Activated CD8-positive, alpha-beta memory T cell treated with anti-CD3 and anti-CD28 coated beads, Interleukin-2, amount 10 ng/mL, durations not matched to agents 7 days and 5 days (primary cell): ENCODE measurements at regions not wholly inside any gene's neighbourhood (a gene's known extent, or its start where the extent isn't known, plus 50 kb on each side); places are given as distances from the start of the nearest gene placed in this dataset.
"Not testable (repeated sequence)": the region's sequence is repeated elsewhere in the genome, so short reads cannot be mapped to it uniquely, and the experiment has no call there.

Experiments used
- ATAC-seq: fragments of 150-1000 bp; cut with Tn5 transposase; one replicate; pipeline ENCODE4 v1.10.0; 2021; ENCODE audit warnings: moderate library complexity
- CTCF ChIA-PET: fragments of 350-600 bp; sonication (Branson Sonifier 250); formaldehyde crosslinking; loops from one replicate; lab custom pipeline; 2021; ENCODE audit warnings: antibody characterized with exemption; lab: Charles Lee
- DNase-seq: peaks from one replicate; pipeline ENCODE4 v3.0.0-alpha.2; 2020
- H3K27ac Mint-ChIP-seq: one replicate; pipeline ENCODE4 v1.8.0; 2021; ENCODE audit warnings: mild to moderate bottlenecking, mixed read lengths
- H3K27me3 Mint-ChIP-seq: one replicate; pipeline ENCODE4 v1.8.0; 2021; ENCODE audit warnings: mixed read lengths
- H3K36me3 Mint-ChIP-seq: one replicate; pipeline ENCODE4 v1.8.0; 2021; ENCODE audit warnings: mild to moderate bottlenecking, mixed read lengths
- H3K4me1 Mint-ChIP-seq: one replicate; pipeline ENCODE4 v1.8.0; 2021; ENCODE audit warnings: mixed read lengths
- H3K4me3 Mint-ChIP-seq: one replicate; pipeline ENCODE4 v1.8.0; 2021; ENCODE audit warnings: mild to moderate bottlenecking, moderate library complexity, mixed read lengths
- H3K9me3 Mint-ChIP-seq: one replicate; pipeline ENCODE4 v1.8.0; 2022; ENCODE audit warnings: low read depth, mixed read lengths

DNA sequence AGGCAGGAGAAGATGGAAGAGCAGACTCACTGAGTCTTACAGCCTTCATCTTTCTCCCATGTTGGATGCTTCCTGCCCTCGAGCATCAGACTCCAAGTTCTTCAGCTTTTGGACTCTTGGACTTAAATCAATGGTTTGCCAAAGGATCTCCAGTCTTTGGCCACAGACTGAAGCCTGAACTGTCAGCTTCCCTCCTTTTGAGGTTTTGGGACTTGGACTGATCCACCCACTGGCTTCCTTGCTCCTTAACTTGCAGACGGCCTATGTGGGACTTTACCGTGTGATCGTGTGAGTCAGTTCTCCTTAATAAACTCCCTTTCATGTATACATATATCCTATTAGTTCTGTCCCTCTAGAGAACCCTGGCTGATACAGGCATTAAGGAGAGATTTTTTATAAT is 62.4 kb upstream of the TNIK start:
- ATAC-seq (no peak), DNase-seq (no peak)
- Mint-ChIP-seq H3K4me3 (no peak overlapping the region), H3K27me3 (peaks cover 1% of the 10 kb centered on the region), H3K4me1 (peaks cover 5% of the 10 kb centered on the region), H3K9me3 (no peaks in the 10 kb centered on the region), H3K36me3 (no peaks in the 10 kb centered on the region), H3K27ac (no peak overlapping the region)
- CTCF ChIA-PET = no interaction called here

GRCh38 chr3:171519423-171519822 is 59.2 kb upstream of the TNIK start:
- H3K4me3 Mint-ChIP-seq, H3K27ac Mint-ChIP-seq, H3K4me1 Mint-ChIP-seq, H3K9me3 Mint-ChIP-seq, DNase-seq, H3K36me3 Mint-ChIP-seq, ATAC-seq: not testable (repeated sequence)
- CTCF ChIA-PET = interaction anchor here (1.1 kb wide), 1 partner anchor 43 kb away, joined by 3 read pairs; no protein-coding TSS in a partner anchor
- peaks cover 12% of the 10 kb centered on the region for H3K27me3 Mint-ChIP-seq

DNA sequence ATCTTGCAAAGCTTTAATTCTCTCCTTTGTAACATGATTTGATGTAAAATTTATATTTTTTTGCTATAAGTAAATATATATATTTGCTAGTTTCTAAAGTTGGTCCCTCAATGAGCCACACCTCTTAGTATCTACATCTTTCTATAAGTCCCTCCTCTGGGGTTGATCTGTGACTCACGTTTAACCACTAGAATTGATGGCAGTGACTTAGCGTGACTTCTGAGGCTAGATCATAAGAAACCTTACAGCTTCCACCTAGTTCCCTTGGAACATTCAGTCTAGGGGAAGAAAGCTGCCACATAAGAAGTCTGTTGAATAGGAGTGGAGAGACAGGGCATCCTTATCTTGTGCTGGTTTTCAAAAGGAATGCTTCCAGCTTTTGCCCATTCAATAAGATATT is 56.6 kb upstream of the TNIK start:
- CTCF ChIA-PET = no interaction called here
- Mint-ChIP-seq H3K36me3 (no peaks in the 10 kb centered on the region), H3K4me3 (no peak overlapping the region), H3K27me3 (peaks cover 13% of the 10 kb centered on the region), H3K27ac (no peak overlapping the region), H3K4me1 (peaks cover 2% of the 10 kb centered on the region), H3K9me3 (no peaks in the 10 kb centered on the region)
- DNase-seq = no peak
- ATAC-seq = no peak

GRCh38 chr3:171514466-171514865 is 54.3 kb upstream of the TNIK start:
- CTCF ChIA-PET = no interaction called here
- ATAC-seq = no peak
- Mint-ChIP-seq H3K4me1 (peaks cover 2% of the 10 kb centered on the region), H3K9me3 (no peaks in the 10 kb centered on the region), H3K4me3 (no peak overlapping the region), H3K36me3 (no peaks in the 10 kb centered on the region), H3K27ac (no peak overlapping the region), H3K27me3 (peaks cover 13% of the 10 kb centered on the region)
- DNase-seq = no peak

GRCh38 chr3:171511450-171511849 is 51.2 kb upstream of the TNIK start:
- CTCF ChIA-PET = interaction anchor here (1.1 kb wide), 1 partner anchor 20 kb away, joined by 3 read pairs; no protein-coding TSS in a partner anchor
- no peak overlapping the region for H3K4me3 Mint-ChIP-seq
- no peaks in the 10 kb centered on the region for H3K36me3 Mint-ChIP-seq
- no peak overlapping the region for H3K27ac Mint-ChIP-seq
- no peaks in the 10 kb centered on the region for H3K4me1 Mint-ChIP-seq
- DNase-seq (no peak), ATAC-seq (no peak)
- peaks cover 6% of the 10 kb centered on the region for H3K27me3 Mint-ChIP-seq
- H3K9me3 Mint-ChIP-seq = no peaks in the 10 kb centered on the region
